OCI-LY1 (cell line): ENCODE measurements at regions not wholly inside any gene's neighbourhood (a gene's known extent, or its start where the extent isn't known, plus 50 kb on each side); places are given as distances from the start of the nearest gene placed in this dataset.

Source experiments
- CTCF ChIP-seq: fragments of 200-600 bp; sonication (generic), shearing (Covaris generic); IDR thresholded peaks from 2 replicates; pipeline ENCODE4 v1.5.1; 2017; ENCODE audit warnings: mild to moderate bottlenecking, antibody characterized with exemption, low read length, moderate library complexity, mixed read lengths
- EZH2 ChIP-seq: fragments of 200-600 bp; sonication (generic), shearing (Covaris generic); IDR thresholded peaks from 2 replicates; pipeline ENCODE4 v1.8.0; 2017; ENCODE audit warnings: borderline replicate concordance, mixed run types, mild to moderate bottlenecking, antibody characterized with exemption, low read length, moderate library complexity, mixed read lengths

GRCh38 chr18:30545393-30545792 is 497.1 kb downstream of the DSC3 start:
- TF ChIP-seq CTCF (no peak), EZH2 (no peak)
